NCI-H748 (cell line): ENCODE measurements at regions not wholly inside any gene's neighbourhood (a gene's known extent, or its start where the extent isn't known, plus 50 kb on each side); places are given as distances from the start of the nearest gene placed in this dataset.
"Not testable (repeated sequence)": the region's sequence is repeated elsewhere in the genome, so short reads cannot be mapped to it uniquely, and the experiment has no call there.

Source experiments
- DNase-seq: peaks from one replicate; lab custom pipeline; 2025; ENCODE audit not compliant: unreplicated experiment; lab: John Stamatoyannopoulos, UW

GRCh38 chr2:234701841-234702240 lies 205.0 kb upstream of the ARL4C start:
- DNase-seq, result no peak

GRCh38 chr2:234701421-234701820 lies 204.5 kb upstream of the ARL4C start:
- DNase-seq, result no peak

- DNase-seq, result no peak
Observed at GRCh38 chr2:234699456-234699855, 202.6 kb upstream of the ARL4C start.

GRCh38 chr2:234697300-234697876 lies 200.5 kb upstream of the ARL4C start:
- DNase-seq, result not testable (repeated sequence)

- no peak for DNase-seq
Observed at GRCh38 chr2:234695981-234696380, 199.1 kb upstream of the ARL4C start.

GRCh38 chr2:234694244-234695013 lies 197.5 kb upstream of the ARL4C start:
- no peak for DNase-seq

- DNase-seq, result not testable (repeated sequence)
Observed at GRCh38 chr2:234693681-234694190, 196.9 kb upstream of the ARL4C start.

GRCh38 chr2:234693191-234693590 lies 196.3 kb upstream of the ARL4C start:
- not testable (repeated sequence) for DNase-seq

GRCh38 chr2:234691968-234692955 lies 195.4 kb upstream of the ARL4C start:
- peak; percentile 96 for DNase-seq

GRCh38 chr2:234691214-234691575 lies 194.3 kb upstream of the ARL4C start:
- no peak for DNase-seq

GRCh38 chr2:234690569-234691213 lies 193.8 kb upstream of the ARL4C start:
- DNase-seq, result peak; percentile 100

GRCh38 chr2:234689911-234690379 lies 193.1 kb upstream of the ARL4C start:
- no peak for DNase-seq

GRCh38 chr2:234687718-234688475 lies 191.0 kb upstream of the ARL4C start:
- DNase-seq, result no peak

GRCh38 chr2:234686088-234686890 lies 189.4 kb upstream of the ARL4C start:
- DNase-seq, result peak; percentile 49

- DNase-seq, result no peak
Observed at GRCh38 chr2:234684466-234684865, 187.6 kb upstream of the ARL4C start.

GRCh38 chr2:234683950-234684349 lies 187.1 kb upstream of the ARL4C start:
- no peak for DNase-seq

GRCh38 chr2:234682492-234683228 lies 185.8 kb upstream of the ARL4C start:
- DNase-seq, result peak; percentile 89
